GM20000 (cell line): ENCODE measurements at regions not wholly inside any gene's neighbourhood (a gene's known extent, or its start where the extent isn't known, plus 50 kb on each side); places are given as distances from the start of the nearest gene placed in this dataset.

Experiments used
- DNase-seq: peaks from one replicate; pipeline ENCODE4 v3.0.0; 2012; ENCODE audit warnings: low spot score
- CTCF ChIP-seq: IDR thresholded peaks from 2 replicates; pipeline ENCODE4 v1.5.1; 2012; ENCODE audit warnings: mild to moderate bottlenecking, control low read depth; ENCODE audit errors: extremely low read depth, missing control alignments

DNA sequence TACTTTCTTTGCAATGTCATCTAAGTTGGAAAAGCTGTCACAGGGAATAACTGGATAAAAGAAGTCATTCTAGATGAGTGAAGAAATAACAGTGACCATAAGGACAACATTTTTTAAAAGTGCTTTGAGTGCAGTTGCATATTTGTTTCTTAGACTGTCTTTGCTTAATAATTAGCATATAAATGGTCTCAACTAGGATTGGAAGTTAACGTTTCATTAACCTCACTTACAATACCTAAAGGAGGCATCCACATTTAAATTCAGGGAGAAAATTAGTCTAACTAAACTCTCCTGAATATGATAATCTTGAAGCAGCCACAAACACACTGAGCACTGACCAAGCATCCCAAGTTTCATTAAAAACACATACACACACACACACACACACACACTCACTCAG is 780.7 kb downstream of the PCDH18 start:
- TF ChIP-seq CTCF: no peak
- no peak for DNase-seq

- TF ChIP-seq CTCF: no peak
- no peak for DNase-seq
Measured at GRCh38 chr4:136750897-136751296, 781.4 kb downstream of the PCDH18 start.

GRCh38 chr4:136749989-136750388 is 782.3 kb downstream of the PCDH18 start:
- DNase-seq: no peak
- no peak for TF ChIP-seq CTCF

GRCh38 chr4:136748773-136749172 is 783.5 kb downstream of the PCDH18 start:
- no peak for TF ChIP-seq CTCF

DNA sequence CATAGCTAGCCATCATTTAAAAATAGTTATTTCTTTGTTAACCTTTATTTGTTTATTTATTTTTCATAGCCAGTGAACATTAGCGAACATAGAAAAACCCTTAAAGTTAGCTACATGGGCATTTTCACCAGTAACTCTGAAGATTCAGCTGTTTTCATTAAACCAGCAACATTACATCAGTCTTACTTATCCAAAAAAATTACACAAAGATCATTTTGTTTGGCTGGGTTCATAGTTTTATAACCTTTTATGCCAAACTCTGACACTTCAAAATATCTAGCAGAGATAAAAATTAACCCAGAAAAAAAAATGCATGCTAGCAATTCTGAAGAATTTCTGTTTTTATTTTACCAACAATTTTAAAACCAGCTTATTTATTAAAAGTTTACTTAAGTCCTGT is 784.1 kb downstream of the PCDH18 start:
- no peak for DNase-seq
- no peak for TF ChIP-seq CTCF

More at GRCh38 chr4:136748773-136749172, 783.5 kb downstream of the PCDH18 start:
- DNase-seq: no peak

DNA sequence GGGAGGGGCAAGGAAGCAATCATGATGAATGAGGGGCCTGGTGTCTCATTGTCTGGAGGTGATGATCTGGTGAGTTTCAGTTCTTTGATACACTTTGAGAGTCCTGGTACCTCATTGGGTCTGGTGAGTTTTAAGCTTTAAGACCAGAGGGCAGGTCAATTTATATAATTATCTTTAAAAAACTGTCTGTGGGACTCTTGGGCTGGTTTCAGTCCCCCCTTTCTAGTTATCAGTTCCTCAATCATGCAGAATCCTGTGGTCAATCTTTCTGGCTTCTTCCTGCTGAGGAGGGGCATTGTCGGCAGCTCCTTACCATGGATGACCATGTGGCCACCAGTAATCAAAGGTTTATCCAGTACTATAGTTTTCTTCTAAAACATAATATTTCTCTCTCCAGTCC is 789.1 kb downstream of the PCDH18 start:
- TF ChIP-seq CTCF: no peak
- no peak for DNase-seq

GRCh38 chr4:136742333-136742732 is 790.0 kb downstream of the PCDH18 start:
- DNase-seq: no peak
- no peak for TF ChIP-seq CTCF
